A549 (cell line): ENCODE measurements at regions not wholly inside any gene's neighbourhood (a gene's known extent, or its start where the extent isn't known, plus 50 kb on each side); places are given as distances from the start of the nearest gene placed in this dataset.

Experiments
- ATAC-seq, 2 experiments: fragments of 200-7000 bp in 1 of 2; fragments of >200 bp in 1 of 2; cut with Nextera tagmentation in 1 of 2; cut with Tn5 transposase in 1 of 2; 3 replicates each; pipeline versions ENCODE4 v1.8.0 to v1.9.1; 2018 to 2020; ENCODE audit warnings: mild to moderate bottlenecking in 1 of 2, moderate library complexity in 1 of 2
- CTCF ChIA-PET: fragments of 300-600 bp; sonication (Branson Sonifier 250); formaldehyde crosslinking; extraction: SDS; loops from one replicate; lab custom pipeline; 2021; ENCODE audit warnings: antibody characterized with exemption, inconsistent platforms; lab: Yijun Ruan, JAX
- POLR2A ChIA-PET: fragments of 350-600 bp; formaldehyde crosslinking; extraction: SDS; loops from one replicate; lab custom pipeline; 2021; ENCODE audit warnings: antibody characterized with exemption, inconsistent platforms; lab: Yijun Ruan, JAX
- DNase-seq, 2 experiments: peaks; one replicate each; pipeline versions ENCODE4 v3.0.0 to v3.0.0-alpha.2; 2011 to 2016; ENCODE audit warnings: low read depth in 1 of 2, low spot score in 1 of 2
- FAIRE-seq: peaks from 2 replicates; lab custom pipeline; 2011; peaks lifted over from hg19 to GRCh38; lab: Jason Lieb, UNC
- H3K27ac ChIP-seq, 2 experiments: fragments of >200 bp; sonication (Bioruptor Twin); formaldehyde crosslinking; 3 replicates each; pipeline ENCODE4 v1.5.1; 2016 to 2017
- H3K4me1 ChIP-seq: fragments of >200 bp; sonication (Bioruptor Twin); formaldehyde crosslinking; 3 replicates; pipeline ENCODE4 v1.6.1; 2016
- H3K4me2 ChIP-seq: fragments of >200 bp; sonication (Bioruptor Twin); formaldehyde crosslinking; 3 replicates; pipeline ENCODE4 v1.6.1; 2016
- H3K4me3 ChIP-seq: fragments of >200 bp; sonication (Bioruptor Twin); formaldehyde crosslinking; 3 replicates; pipeline ENCODE4 v1.5.1; 2016
- H3K9me3 ChIP-seq: fragments of >200 bp; sonication (Bioruptor Twin); formaldehyde crosslinking; 3 replicates; pipeline ENCODE4 v1.6.1; 2016
- CBX8 ChIP-seq: fragments of 200-600 bp; sonication (generic); IDR thresholded peaks from 2 replicates; pipeline ENCODE4 v1.6.1; 2016
- CEBPB ChIP-seq, 2 experiments: fragments of >200 bp in 1 of 2; sonication (Bioruptor Twin) in 1 of 2; formaldehyde crosslinking in 1 of 2; IDR thresholded peaks; 2 replicates each; pipeline ENCODE4 v1.6.1; 2012 to 2016
- EHMT2 ChIP-seq: fragments of 200-600 bp; sonication (generic); IDR thresholded peaks from 2 replicates; pipeline ENCODE4 v1.6.1; 2016; ENCODE audit warnings: antibody characterized with exemption, low read depth, mild to moderate bottlenecking, moderate library complexity
- ELK1 ChIP-seq: fragments of 150-350 bp; IDR thresholded peaks from 2 replicates; pipeline ENCODE4 v1.6.1; 2014; ENCODE audit warnings: low read depth, mild to moderate bottlenecking, low read length
- EP300 ChIP-seq, 2 experiments: fragments of >200 bp; sonication (Bioruptor Twin); formaldehyde crosslinking; IDR thresholded peaks; 2 replicates in 1 of 2; 3 replicates in 1 of 2; pipeline ENCODE4 v1.6.1; 2016 to 2017
- ESRRA ChIP-seq: fragments of 150-350 bp; IDR thresholded peaks from 2 replicates; pipeline ENCODE4 v1.6.1; 2014; ENCODE audit warnings: mild to moderate bottlenecking, low read length, borderline replicate concordance
- FOSB ChIP-seq: fragments of 250-450 bp; sonication (Bioruptor Pico); IDR thresholded peaks from 2 replicates; pipeline ENCODE4 v1.5.0; 2020; ENCODE audit warnings: mild to moderate bottlenecking, moderate library complexity
- GATA3 ChIP-seq: IDR thresholded peaks from 2 replicates; pipeline ENCODE4 v1.6.1; 2012; ENCODE audit warnings: borderline replicate concordance
- HDAC2 ChIP-seq: fragments of 200-600 bp; sonication (generic); IDR thresholded peaks from 2 replicates; pipeline ENCODE4 v1.6.1; 2016
- HOXA7 ChIP-seq: fragments of 250-450 bp; sonication (Bioruptor Pico); IDR thresholded peaks from 2 replicates; pipeline ENCODE4 v1.5.0; 2020; ENCODE audit warnings: mild to moderate bottlenecking, moderate library complexity
- HOXB5 ChIP-seq: fragments of 250-450 bp; sonication (Bioruptor Pico); IDR thresholded peaks from 2 replicates; pipeline ENCODE4 v1.5.0; 2020; ENCODE audit warnings: mild to moderate bottlenecking, moderate library complexity
- JUN ChIP-seq, 2 experiments: fragments of >200 bp; sonication (Bioruptor Twin); formaldehyde crosslinking; IDR thresholded peaks; 2 replicates in 1 of 2; 3 replicates in 1 of 2; pipeline ENCODE4 v1.6.1; 2016 to 2017
- JUNB ChIP-seq: fragments of >200 bp; sonication (Bioruptor Twin); formaldehyde crosslinking; IDR thresholded peaks from 2 replicates; pipeline ENCODE4 v1.6.1; 2016
- KDM1A ChIP-seq: fragments of 200-600 bp; sonication (generic); IDR thresholded peaks from 2 replicates; pipeline ENCODE4 v1.6.1; 2016; ENCODE audit warnings: low read depth, mild to moderate bottlenecking
- MAFK ChIP-seq: fragments of 450-650 bp; IDR thresholded peaks from 2 replicates; pipeline ENCODE4 v1.6.1; 2014; ENCODE audit not compliant: partially characterized antibody
- MYC ChIP-seq: IDR thresholded peaks from 2 replicates; pipeline ENCODE4 v1.6.1; 2012; ENCODE audit warnings: mild to moderate bottlenecking, inconsistent platforms, low read length, improper control_type of control experiment, borderline replicate concordance
- NFE2L2 ChIP-seq: fragments of 150-350 bp; conservative IDR thresholded peaks from 2 replicates; pipeline ENCODE4 v1.6.1; 2014; ENCODE audit warnings: low read length
- NPAS2 ChIP-seq: fragments of 250-450 bp; sonication (Bioruptor Pico); IDR thresholded peaks from 2 replicates; pipeline ENCODE4 v1.8.0; 2022; ENCODE audit warnings: mild to moderate bottlenecking, moderate library complexity, borderline replicate concordance
- NR3C1 ChIP-seq: fragments of >200 bp; sonication (Bioruptor Twin); formaldehyde crosslinking; IDR thresholded peaks from 3 replicates; pipeline ENCODE4 v1.6.1; 2017
- PHF8 ChIP-seq: fragments of 200-600 bp; sonication (generic); IDR thresholded peaks from 2 replicates; pipeline ENCODE4 v1.6.1; 2016; ENCODE audit warnings: low read depth, mild to moderate bottlenecking, antibody characterized with exemption, moderate library complexity, borderline replicate concordance
- POLR2AphosphoS2 ChIP-seq: conservative IDR thresholded peaks from 2 replicates; pipeline ENCODE4 v1.6.1; 2012; ENCODE audit warnings: low read length, improper control_type of control experiment, inconsistent platforms
- RAD21 ChIP-seq, 2 experiments: fragments of >200 bp in 1 of 2; sonication (Bioruptor Twin) in 1 of 2; formaldehyde crosslinking in 1 of 2; IDR thresholded peaks in 1 of 2; conservative IDR thresholded peaks in 1 of 2; 2 replicates in 1 of 2; 3 replicates in 1 of 2; pipeline ENCODE4 v1.6.1; 2012 to 2018; ENCODE audit warnings: inconsistent platforms in 1 of 2
- RARB ChIP-seq: fragments of 250-450 bp; sonication (Bioruptor Pico); IDR thresholded peaks from 2 replicates; pipeline ENCODE4 v1.8.0; 2021; ENCODE audit warnings: mild to moderate bottlenecking, moderate library complexity
- RCOR1 ChIP-seq: fragments of 150-350 bp; IDR thresholded peaks from 2 replicates; pipeline ENCODE4 v1.6.1; 2014; ENCODE audit warnings: antibody characterized with exemption, low read length, low read depth
- SREBF2 ChIP-seq: fragments of 450-650 bp; IDR thresholded peaks from 2 replicates; pipeline ENCODE4 v1.6.1; 2014; ENCODE audit warnings: mild to moderate bottlenecking, moderate library complexity
- USF2 ChIP-seq: fragments of 450-650 bp; IDR thresholded peaks from 2 replicates; pipeline ENCODE4 v1.6.1; 2014; ENCODE audit warnings: antibody characterized with exemption
- ZNF302 ChIP-seq: fragments of 250-450 bp; sonication (Bioruptor Pico); IDR thresholded peaks from 2 replicates; pipeline ENCODE4 v1.9.0; 2021; ENCODE audit warnings: inconsistent platforms, mild to moderate bottlenecking, moderate library complexity
- WGBS: methylation state at CpG from one replicate; pipeline ENCODE4 v1.1.6; 2017; ENCODE audit errors: missing lambda C conversion rate; 5-methylcytosine and 5-hydroxymethylcytosine counted together
- TF ChIP-seq, protein P1 (sequence below): fragments of 250-450 bp; sonication (Bioruptor Pico); IDR thresholded peaks from 2 replicates; pipeline ENCODE4 v1.5.0; 2020; ENCODE audit warnings: low read depth, mild to moderate bottlenecking, moderate library complexity
- TF ChIP-seq, protein P2 (sequence below): fragments of >200 bp; sonication (Bioruptor Twin); formaldehyde crosslinking; IDR thresholded peaks from 2 replicates; pipeline ENCODE4 v1.6.1; 2016

GRCh38 chr14:65928995-65929394 lies 516.5 kb downstream of the FUT8 start:
- no peak overlapping the region for H3K27ac ChIP-seq
- no peak for TF ChIP-seq POLR2AphosphoS2
- TF ChIP-seq USF2: no peak
- TF ChIP-seq JUN (IDR thresholded peaks at IDR 0.05): no peak
- no peak for TF ChIP-seq HOXA7
- no peak for TF ChIP-seq ZNF302 (CRISPR knock-in tag)
- no peak for TF ChIP-seq MAFK
- no peak for TF ChIP-seq SREBF2
- TF ChIP-seq RCOR1: no peak
- TF ChIP-seq JUNB: no peak
- TF ChIP-seq CEBPB (IDR thresholded peaks at IDR 0.05): no peak
- no peak for TF ChIP-seq KDM1A
- no peak for TF ChIP-seq HOXB5
- no peak for TF ChIP-seq ESRRA
- no peak for TF ChIP-seq NFE2L2
- TF ChIP-seq, protein P1, sequence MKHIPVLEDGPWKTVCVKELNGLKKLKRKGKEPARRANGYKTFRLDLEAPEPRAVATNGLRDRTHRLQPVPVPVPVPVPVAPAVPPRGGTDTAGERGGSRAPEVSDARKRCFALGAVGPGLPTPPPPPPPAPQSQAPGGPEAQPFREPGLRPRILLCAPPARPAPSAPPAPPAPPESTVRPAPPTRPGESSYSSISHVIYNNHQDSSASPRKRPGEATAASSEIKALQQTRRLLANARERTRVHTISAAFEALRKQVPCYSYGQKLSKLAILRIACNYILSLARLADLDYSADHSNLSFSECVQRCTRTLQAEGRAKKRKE (CRISPR knock-in tag): no peak
- TF ChIP-seq GATA3: no peak
- no peak for TF ChIP-seq NPAS2
- FAIRE-seq (no peak), DNase-seq (no peak), ATAC-seq (no peak)
- POLR2A ChIA-PET: no interaction called here
- H3K4me2 ChIP-seq: no peak overlapping the region
- WGBS: 71% methylated on average over 3 of the region's 3 CpGs
- CTCF ChIA-PET: no interaction called here
- H3K4me1 ChIP-seq: no peaks in the 10 kb centered on the region
- H3K4me3 ChIP-seq: no peak overlapping the region
- no peaks in the 10 kb centered on the region for H3K9me3 ChIP-seq

GRCh38 chr14:65933400-65934069 lies 521.0 kb downstream of the FUT8 start:
- DNase-seq (no peak), ATAC-seq (no peak), FAIRE-seq (no peak)
- H3K4me1 ChIP-seq: no peaks in the 10 kb centered on the region
- POLR2A ChIA-PET: no interaction called here
- CTCF ChIA-PET: interaction anchor here (1.0 to 1.1 kb wide), 2 partner anchors 172 to 769 kb away, joined by 3 read pairs; no protein-coding TSS in a partner anchor
- 31% methylated on average over 4 of the region's 4 CpGs for WGBS
- no peaks in the 10 kb centered on the region for H3K9me3 ChIP-seq
- no peak overlapping the region for H3K4me2 ChIP-seq
- TF ChIP-seq HDAC2 (no peak), USF2 (no peak), PHF8 (no peak), HOXB5 (no peak), NR3C1 (no peak), MYC (no peak), ELK1 (no peak), JUNB (no peak), JUN (IDR thresholded peaks at IDR 0.05) (no peak), EHMT2 (no peak), RARB (CRISPR knock-in tag) (no peak), CBX8 (no peak), SREBF2 (no peak), EP300 (IDR thresholded peaks at IDR 0.05) (no peak), RAD21 (conservative IDR thresholded peaks at IDR 0.05 in 1 of 2, IDR thresholded peaks at IDR 0.05 in 1 of 2) (no peak), FOSB (no peak)
- TF ChIP-seq, protein P2, sequence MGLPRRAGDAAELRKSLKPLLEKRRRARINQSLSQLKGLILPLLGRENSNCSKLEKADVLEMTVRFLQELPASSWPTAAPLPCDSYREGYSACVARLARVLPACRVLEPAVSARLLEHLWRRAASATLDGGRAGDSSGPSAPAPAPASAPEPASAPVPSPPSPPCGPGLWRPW: no peak
- H3K4me3 ChIP-seq: no peak overlapping the region
- H3K27ac ChIP-seq: no peak overlapping the region
